SK-N-SH (cell line): ENCODE measurements at regions not wholly inside any gene's neighbourhood (a gene's known extent, or its start where the extent isn't known, plus 50 kb on each side); places are given as distances from the start of the nearest gene placed in this dataset.

Experiments
- CTCF ChIA-PET: fragments of 300-600, 350-600 bp; formaldehyde crosslinking; extraction: SDS; loops from one replicate; lab custom pipeline; 2021; lab: Yijun Ruan, JAX
- POLR2A ChIA-PET: fragments of 350-600 bp; sonication (Branson Sonifier 250); formaldehyde crosslinking; extraction: SDS; loops from one replicate; lab custom pipeline; 2020; ENCODE audit warnings: antibody characterized with exemption, inconsistent platforms; lab: Yijun Ruan, JAX
- DNase-seq: peaks from one replicate; pipeline ENCODE4 v3.0.0; 2012
- H2AFZ ChIP-seq: fragments of 200-600 bp; sonication (generic); 2 replicates; pipeline ENCODE4 v1.8.1; 2016; ENCODE audit warnings: antibody characterized with exemption, mild to moderate bottlenecking, low read depth
- H3F3A ChIP-seq: fragments of 200-600 bp; sonication (generic); replicated peaks from 2 replicates; pipeline ENCODE3; 2016; ENCODE audit warnings: antibody characterized with exemption, mild to moderate bottlenecking; ENCODE audit not compliant: insufficient read depth
- H3K27ac ChIP-seq, 2 experiments: fragments of 200-500 bp in 1 of 2; fragments of 200-600 bp in 1 of 2; sonication (Bioruptor generic) in 1 of 2; sonication (generic), shearing (Covaris generic) in 1 of 2; 2 replicates each; pipeline versions ENCODE4 v1.5.1 to v1.6.1; 2014 to 2016; ENCODE audit warnings: low read depth in 2 of 2, inconsistent platforms in 1 of 2, low read length in 1 of 2, mild to moderate bottlenecking in 1 of 2, mixed read lengths in 1 of 2
- H3K27me3 ChIP-seq: fragments of 200-600 bp; sonication (generic), shearing (Covaris generic); 2 replicates; pipeline ENCODE4 v1.6.1; 2016; ENCODE audit warnings: mixed run types; ENCODE audit not compliant: insufficient read depth
- H3K36me3 ChIP-seq, 2 experiments: fragments of 200-500 bp in 1 of 2; fragments of 200-600 bp in 1 of 2; sonication (Bioruptor generic) in 1 of 2; sonication (generic) in 1 of 2; replicated peaks in 1 of 2; 2 replicates each; pipeline versions ENCODE3 to v1.5.1; 2014 to 2016; ENCODE audit warnings: low read length in 1 of 2, mild to moderate bottlenecking in 1 of 2; ENCODE audit not compliant: insufficient read depth in 2 of 2, control insufficient read depth in 1 of 2
- H3K4me1 ChIP-seq, 2 experiments: fragments of 200-500 bp in 1 of 2; fragments of 200-600 bp in 1 of 2; sonication (Bioruptor generic) in 1 of 2; sonication (generic), shearing (Covaris generic) in 1 of 2; 2 replicates each; pipeline versions ENCODE4 v1.5.1 to v1.6.1; 2014 to 2016; ENCODE audit warnings: low read depth in 1 of 2, low read length in 1 of 2, mixed run types in 1 of 2; ENCODE audit not compliant: insufficient read depth in 2 of 2, control insufficient read depth in 1 of 2
- H3K4me2 ChIP-seq: fragments of 200-600 bp; sonication (generic), shearing (Covaris generic); 2 replicates; pipeline ENCODE4 v1.6.1; 2017; ENCODE audit warnings: mixed run types
- H3K4me3 ChIP-seq, 2 experiments: fragments of 200-500 bp in 1 of 2; fragments of 200-600 bp in 1 of 2; sonication (Bioruptor generic) in 1 of 2; sonication (generic), shearing (Covaris generic) in 1 of 2; 2 replicates each; pipeline versions ENCODE4 v1.5.1 to v1.8.1; 2014 to 2016; ENCODE audit warnings: low read depth in 2 of 2, inconsistent platforms in 1 of 2, low read length in 1 of 2, mild to moderate bottlenecking in 1 of 2, mixed read lengths in 1 of 2, moderate library complexity in 1 of 2
- H3K79me2 ChIP-seq: fragments of 200-600 bp; sonication (generic); 2 replicates; pipeline ENCODE4 v1.8.1; 2017; ENCODE audit warnings: mild to moderate bottlenecking; ENCODE audit not compliant: insufficient read depth
- H3K9ac ChIP-seq: fragments of 200-600 bp; sonication (generic); 2 replicates; pipeline ENCODE4 v1.6.1; 2017; ENCODE audit warnings: mixed run types
- H3K9me2 ChIP-seq: fragments of 200-600 bp; sonication (generic); 2 replicates; pipeline ENCODE4 v1.6.1; 2017; ENCODE audit warnings: mixed run types
- H3K9me3 ChIP-seq: fragments of 200-600 bp; sonication (generic); 2 replicates; pipeline ENCODE4 v1.6.1; 2017; ENCODE audit warnings: mixed run types, mild to moderate bottlenecking, moderate library complexity
- H4K20me1 ChIP-seq: fragments of 200-600 bp; sonication (generic); 2 replicates; pipeline ENCODE4 v1.6.1; 2017; ENCODE audit warnings: mild to moderate bottlenecking, mixed run types; ENCODE audit not compliant: insufficient read depth
- CHD2 ChIP-seq: fragments of 150-350 bp; IDR thresholded peaks from 2 replicates; pipeline ENCODE4 v1.6.1; 2018; ENCODE audit warnings: low read length; ENCODE audit not compliant: partially characterized antibody
- ELF1 ChIP-seq: IDR thresholded peaks from 2 replicates; pipeline ENCODE4 v1.4.0; 2012
- FOXJ3 ChIP-seq: sonication (generic); formaldehyde crosslinking; IDR thresholded peaks from 2 replicates; pipeline ENCODE4 v1.5.1; 2020; ENCODE audit warnings: mild to moderate bottlenecking, missing genetic modification reagents
- GABPA ChIP-seq: IDR thresholded peaks from 2 replicates; pipeline ENCODE4 v1.4.0; 2012; ENCODE audit warnings: low read depth, mild to moderate bottlenecking
- GATA2 ChIP-seq: sonication (generic); formaldehyde crosslinking; IDR thresholded peaks from 2 replicates; pipeline ENCODE4 v1.5.0; 2020; ENCODE audit warnings: mild to moderate bottlenecking, missing genetic modification reagents
- JUND ChIP-seq: IDR thresholded peaks from 2 replicates; pipeline ENCODE4 v1.4.0; 2012
- MEF2A ChIP-seq: IDR thresholded peaks from 2 replicates; pipeline ENCODE4 v1.4.0; 2012; ENCODE audit warnings: low read depth, borderline replicate concordance
- MXI1 ChIP-seq: IDR thresholded peaks from 2 replicates; pipeline ENCODE4 v1.6.1; 2012; ENCODE audit warnings: mild to moderate bottlenecking, low read depth, low read length, improper control_type of control experiment
- NFIC ChIP-seq: IDR thresholded peaks from 2 replicates; pipeline ENCODE4 v1.4.0; 2012; ENCODE audit warnings: borderline replicate concordance
- NRF1 ChIP-seq: IDR thresholded peaks from 2 replicates; pipeline ENCODE4 v1.6.1; 2012; ENCODE audit warnings: low read depth, mild to moderate bottlenecking, low read length
- POLR2AphosphoS5 ChIP-seq: IDR thresholded peaks from 2 replicates; pipeline ENCODE4 v1.6.1; 2012; ENCODE audit warnings: low read depth, low read length
- RAD21 ChIP-seq: IDR thresholded peaks from 2 replicates; pipeline ENCODE4 v1.6.1; 2012; ENCODE audit warnings: mild to moderate bottlenecking, low read length
- RFX5 ChIP-seq: IDR thresholded peaks from 2 replicates; pipeline ENCODE4 v1.6.1; 2012; ENCODE audit warnings: mild to moderate bottlenecking, improper control_type of control experiment, low read length
- RXRA ChIP-seq: IDR thresholded peaks from 2 replicates; pipeline ENCODE4 v1.4.0; 2012; ENCODE audit warnings: low read depth, mild to moderate bottlenecking, borderline replicate concordance
- SIN3A ChIP-seq: IDR thresholded peaks from 2 replicates; pipeline ENCODE4 v1.6.1; 2012; ENCODE audit warnings: low read depth, mild to moderate bottlenecking, low read length, moderate library complexity, borderline replicate concordance
- SMC3 ChIP-seq: IDR thresholded peaks from 2 replicates; pipeline ENCODE4 v1.6.1; 2012; ENCODE audit warnings: low read depth, low read length, improper control_type of control experiment
- TCF12 ChIP-seq: IDR thresholded peaks from 2 replicates; pipeline ENCODE4 v1.4.0; 2012
- TEAD4 ChIP-seq: IDR thresholded peaks from 2 replicates; pipeline ENCODE4 v1.4.0; 2012; ENCODE audit warnings: mild to moderate bottlenecking, borderline replicate concordance; ENCODE audit not compliant: insufficient read depth
- YY1 ChIP-seq: IDR thresholded peaks from 2 replicates; pipeline ENCODE4 v1.4.0; 2012; ENCODE audit warnings: low read depth, mild to moderate bottlenecking
- WGBS: methylation state at CpG from one replicate; pipeline ENCODE4 v1.1.6; 2017; ENCODE audit warnings: low lambda C conversion rate; 5-methylcytosine and 5-hydroxymethylcytosine counted together
- TF ChIP-seq, protein P1 (sequence below): IDR thresholded peaks from 2 replicates; pipeline ENCODE4 v1.4.0; 2012; ENCODE audit warnings: low read depth
- TF ChIP-seq, protein P2 (sequence below): fragments of 150-350 bp; IDR thresholded peaks from 2 replicates; pipeline ENCODE4 v1.6.1; 2017; ENCODE audit warnings: antibody characterized with exemption, low read length, low read depth, borderline replicate concordance
- TF ChIP-seq, protein P3 (sequence below): fragments of 150-350 bp; IDR thresholded peaks from 2 replicates; pipeline ENCODE4 v1.6.1; 2016; ENCODE audit warnings: mild to moderate bottlenecking, low read depth, low read length
- TF ChIP-seq, protein P4 (sequence below): IDR thresholded peaks from 2 replicates; pipeline ENCODE4 v1.4.0; 2012; ENCODE audit warnings: low read depth, borderline replicate concordance
- TF ChIP-seq, protein P5 (sequence below): IDR thresholded peaks from 2 replicates; pipeline ENCODE4; 2012

DNA sequence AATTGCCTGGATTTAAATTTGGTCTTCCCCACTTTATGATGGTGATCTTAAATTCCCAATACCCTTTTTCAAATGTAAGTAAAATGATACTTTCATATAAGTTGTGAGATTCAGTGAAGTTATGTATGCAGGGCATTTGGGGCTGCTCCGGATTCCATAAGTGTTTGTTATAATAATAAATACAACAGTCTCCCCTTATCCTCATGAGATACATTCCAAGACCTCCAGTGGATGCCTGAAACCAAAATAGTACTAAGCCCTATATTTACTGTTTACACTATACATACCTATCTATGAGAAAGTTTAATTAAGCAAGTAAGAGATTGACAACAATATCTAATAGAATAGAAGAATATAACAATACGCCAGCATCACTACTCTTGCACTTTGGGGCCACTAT lies 2237.8 kb downstream of the PCDH9 start:
- ChIA-PET CTCF (no interaction called here), POLR2A (no interaction called here)
- Histone ChIP-seq H3K9ac (no peak overlapping the region), H4K20me1 (no peaks in the 10 kb centered on the region), H3K9me3 (no peaks in the 10 kb centered on the region), H3K9me2 (no peaks in the 10 kb centered on the region), H3F3A (no peaks in the 10 kb centered on the region), H3K4me3 (no peak overlapping the region), H3K27me3 (no peaks in the 10 kb centered on the region), H3K79me2 (no peaks in the 10 kb centered on the region), H3K36me3 (no peaks in the 10 kb centered on the region), H3K4me2 (no peak overlapping the region), H2AFZ (no peak overlapping the region), H3K27ac (no peak overlapping the region), H3K4me1 (no peaks in the 10 kb centered on the region)
- TF ChIP-seq GABPA, result no peak
- TF ChIP-seq MXI1, result no peak
- no peak for TF ChIP-seq RFX5
- TF ChIP-seq CHD2, result no peak
- no peak for TF ChIP-seq SMC3
- no peak for TF ChIP-seq YY1
- no peak for TF ChIP-seq TEAD4
- no peak for TF ChIP-seq SIN3A
- TF ChIP-seq, protein P1, sequence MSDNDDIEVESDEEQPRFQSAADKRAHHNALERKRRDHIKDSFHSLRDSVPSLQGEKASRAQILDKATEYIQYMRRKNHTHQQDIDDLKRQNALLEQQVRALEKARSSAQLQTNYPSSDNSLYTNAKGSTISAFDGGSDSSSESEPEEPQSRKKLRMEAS, result no peak
- no peak for TF ChIP-seq GATA2 (CRISPR knock-in tag)
- TF ChIP-seq, protein P2, sequence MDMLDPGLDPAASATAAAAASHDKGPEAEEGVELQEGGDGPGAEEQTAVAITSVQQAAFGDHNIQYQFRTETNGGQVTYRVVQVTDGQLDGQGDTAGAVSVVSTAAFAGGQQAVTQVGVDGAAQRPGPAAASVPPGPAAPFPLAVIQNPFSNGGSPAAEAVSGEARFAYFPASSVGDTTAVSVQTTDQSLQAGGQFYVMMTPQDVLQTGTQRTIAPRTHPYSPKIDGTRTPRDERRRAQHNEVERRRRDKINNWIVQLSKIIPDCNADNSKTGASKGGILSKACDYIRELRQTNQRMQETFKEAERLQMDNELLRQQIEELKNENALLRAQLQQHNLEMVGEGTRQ, result no peak
- TF ChIP-seq, protein P3, sequence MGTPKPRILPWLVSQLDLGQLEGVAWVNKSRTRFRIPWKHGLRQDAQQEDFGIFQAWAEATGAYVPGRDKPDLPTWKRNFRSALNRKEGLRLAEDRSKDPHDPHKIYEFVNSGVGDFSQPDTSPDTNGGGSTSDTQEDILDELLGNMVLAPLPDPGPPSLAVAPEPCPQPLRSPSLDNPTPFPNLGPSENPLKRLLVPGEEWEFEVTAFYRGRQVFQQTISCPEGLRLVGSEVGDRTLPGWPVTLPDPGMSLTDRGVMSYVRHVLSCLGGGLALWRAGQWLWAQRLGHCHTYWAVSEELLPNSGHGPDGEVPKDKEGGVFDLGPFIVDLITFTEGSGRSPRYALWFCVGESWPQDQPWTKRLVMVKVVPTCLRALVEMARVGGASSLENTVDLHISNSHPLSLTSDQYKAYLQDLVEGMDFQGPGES, result no peak
- no peak for TF ChIP-seq RXRA
- TF ChIP-seq, protein P4, sequence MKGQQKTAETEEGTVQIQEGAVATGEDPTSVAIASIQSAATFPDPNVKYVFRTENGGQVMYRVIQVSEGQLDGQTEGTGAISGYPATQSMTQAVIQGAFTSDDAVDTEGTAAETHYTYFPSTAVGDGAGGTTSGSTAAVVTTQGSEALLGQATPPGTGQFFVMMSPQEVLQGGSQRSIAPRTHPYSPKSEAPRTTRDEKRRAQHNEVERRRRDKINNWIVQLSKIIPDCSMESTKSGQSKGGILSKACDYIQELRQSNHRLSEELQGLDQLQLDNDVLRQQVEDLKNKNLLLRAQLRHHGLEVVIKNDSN, result no peak
- no peak for TF ChIP-seq FOXJ3 (CRISPR knock-in tag)
- no peak for TF ChIP-seq RAD21
- DNase-seq, result no peak
- WGBS, result 47% methylated on average over 2 of the region's 2 CpGs

DNA sequence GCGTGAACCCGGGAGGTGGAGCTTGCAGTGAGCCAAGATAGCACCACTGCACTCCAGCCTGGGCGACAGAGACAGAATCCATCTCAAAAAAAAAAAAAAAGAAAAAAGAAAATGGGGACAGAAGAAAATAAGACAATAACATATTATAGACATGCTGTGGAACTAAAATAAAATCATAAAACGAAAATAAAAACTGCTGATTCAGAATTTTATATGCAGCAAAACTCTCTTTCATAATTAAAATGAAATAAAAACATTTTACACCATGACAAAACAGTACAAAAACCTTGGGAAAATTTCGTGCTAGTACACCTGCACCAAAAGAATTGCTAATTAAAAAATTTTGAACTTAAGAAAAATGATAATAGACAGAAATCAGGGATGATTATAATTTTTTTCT lies 2245.1 kb downstream of the PCDH9 start:
- ChIA-PET CTCF (no interaction called here), POLR2A (no interaction called here)
- Histone ChIP-seq H4K20me1 (no peaks in the 10 kb centered on the region), H3K4me1 (no peaks in the 10 kb centered on the region), H3K27ac (no peak overlapping the region), H3K4me2 (no peak overlapping the region), H3K9ac (no peak overlapping the region), H3K79me2 (no peaks in the 10 kb centered on the region; the same call in 1 of the 2 replicates), H2AFZ (no peak overlapping the region), H3K4me3 (no peak overlapping the region), H3K9me3 (no peaks in the 10 kb centered on the region), H3F3A (no peaks in the 10 kb centered on the region), H3K27me3 (no peaks in the 10 kb centered on the region), H3K36me3 (no peaks in the 10 kb centered on the region), H3K9me2 (no peaks in the 10 kb centered on the region)
- WGBS, result 59% methylated on average over 5 of the region's 5 CpGs
- DNase-seq, result no peak
- TF ChIP-seq POLR2AphosphoS5 (no peak), TCF12 (no peak), FOXJ3 (CRISPR knock-in tag) (no peak), ELF1 (no peak), GABPA (no peak), MEF2A (no peak), JUND (no peak), NRF1 (no peak), NFIC (no peak), MXI1 (no peak), RAD21 (no peak), RFX5 (no peak), CHD2 (no peak)
- TF ChIP-seq, protein P2, result no peak
- TF ChIP-seq, protein P5, sequence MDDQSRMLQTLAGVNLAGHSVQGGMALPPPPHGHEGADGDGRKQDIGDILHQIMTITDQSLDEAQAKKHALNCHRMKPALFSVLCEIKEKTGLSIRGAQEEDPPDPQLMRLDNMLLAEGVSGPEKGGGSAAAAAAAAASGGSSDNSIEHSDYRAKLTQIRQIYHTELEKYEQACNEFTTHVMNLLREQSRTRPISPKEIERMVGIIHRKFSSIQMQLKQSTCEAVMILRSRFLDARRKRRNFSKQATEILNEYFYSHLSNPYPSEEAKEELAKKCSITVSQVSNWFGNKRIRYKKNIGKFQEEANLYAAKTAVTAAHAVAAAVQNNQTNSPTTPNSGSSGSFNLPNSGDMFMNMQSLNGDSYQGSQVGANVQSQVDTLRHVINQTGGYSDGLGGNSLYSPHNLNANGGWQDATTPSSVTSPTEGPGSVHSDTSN, result no peak
